SK-N-SH (cell line): ENCODE measurements at regions not wholly inside any gene's neighbourhood (a gene's known extent, or its start where the extent isn't known, plus 50 kb on each side); places are given as distances from the start of the nearest gene placed in this dataset.

Source experiments
- CTCF ChIA-PET: fragments of 300-600, 350-600 bp; formaldehyde crosslinking; extraction: SDS; loops from one replicate; lab custom pipeline; 2021; lab: Yijun Ruan, JAX
- POLR2A ChIA-PET: fragments of 350-600 bp; sonication (Branson Sonifier 250); formaldehyde crosslinking; extraction: SDS; loops from one replicate; lab custom pipeline; 2020; ENCODE audit warnings: antibody characterized with exemption, inconsistent platforms; lab: Yijun Ruan, JAX
- DNase-seq: peaks from one replicate; pipeline ENCODE4 v3.0.0; 2012
- H2AFZ ChIP-seq: fragments of 200-600 bp; sonication (generic); 2 replicates; pipeline ENCODE4 v1.8.1; 2016; ENCODE audit warnings: antibody characterized with exemption, mild to moderate bottlenecking, low read depth
- H3F3A ChIP-seq: fragments of 200-600 bp; sonication (generic); replicated peaks from 2 replicates; pipeline ENCODE3; 2016; ENCODE audit warnings: antibody characterized with exemption, mild to moderate bottlenecking; ENCODE audit not compliant: insufficient read depth
- H3K27ac ChIP-seq, 2 experiments: fragments of 200-500 bp in 1 of 2; fragments of 200-600 bp in 1 of 2; sonication (Bioruptor generic) in 1 of 2; sonication (generic), shearing (Covaris generic) in 1 of 2; 2 replicates each; pipeline versions ENCODE4 v1.5.1 to v1.6.1; 2014 to 2016; ENCODE audit warnings: low read depth in 2 of 2, inconsistent platforms in 1 of 2, low read length in 1 of 2, mild to moderate bottlenecking in 1 of 2, mixed read lengths in 1 of 2
- H3K27me3 ChIP-seq: fragments of 200-600 bp; sonication (generic), shearing (Covaris generic); 2 replicates; pipeline ENCODE4 v1.6.1; 2016; ENCODE audit warnings: mixed run types; ENCODE audit not compliant: insufficient read depth
- H3K36me3 ChIP-seq, 2 experiments: fragments of 200-500 bp in 1 of 2; fragments of 200-600 bp in 1 of 2; sonication (Bioruptor generic) in 1 of 2; sonication (generic) in 1 of 2; replicated peaks in 1 of 2; 2 replicates each; pipeline versions ENCODE3 to v1.5.1; 2014 to 2016; ENCODE audit warnings: low read length in 1 of 2, mild to moderate bottlenecking in 1 of 2; ENCODE audit not compliant: insufficient read depth in 2 of 2, control insufficient read depth in 1 of 2
- H3K4me1 ChIP-seq, 2 experiments: fragments of 200-500 bp in 1 of 2; fragments of 200-600 bp in 1 of 2; sonication (Bioruptor generic) in 1 of 2; sonication (generic), shearing (Covaris generic) in 1 of 2; 2 replicates each; pipeline versions ENCODE4 v1.5.1 to v1.6.1; 2014 to 2016; ENCODE audit warnings: low read depth in 1 of 2, low read length in 1 of 2, mixed run types in 1 of 2; ENCODE audit not compliant: insufficient read depth in 2 of 2, control insufficient read depth in 1 of 2
- H3K4me2 ChIP-seq: fragments of 200-600 bp; sonication (generic), shearing (Covaris generic); 2 replicates; pipeline ENCODE4 v1.6.1; 2017; ENCODE audit warnings: mixed run types
- H3K4me3 ChIP-seq, 2 experiments: fragments of 200-500 bp in 1 of 2; fragments of 200-600 bp in 1 of 2; sonication (Bioruptor generic) in 1 of 2; sonication (generic), shearing (Covaris generic) in 1 of 2; 2 replicates each; pipeline versions ENCODE4 v1.5.1 to v1.8.1; 2014 to 2016; ENCODE audit warnings: low read depth in 2 of 2, inconsistent platforms in 1 of 2, low read length in 1 of 2, mild to moderate bottlenecking in 1 of 2, mixed read lengths in 1 of 2, moderate library complexity in 1 of 2
- H3K79me2 ChIP-seq: fragments of 200-600 bp; sonication (generic); 2 replicates; pipeline ENCODE4 v1.8.1; 2017; ENCODE audit warnings: mild to moderate bottlenecking; ENCODE audit not compliant: insufficient read depth
- H3K9ac ChIP-seq: fragments of 200-600 bp; sonication (generic); 2 replicates; pipeline ENCODE4 v1.6.1; 2017; ENCODE audit warnings: mixed run types
- H3K9me2 ChIP-seq: fragments of 200-600 bp; sonication (generic); 2 replicates; pipeline ENCODE4 v1.6.1; 2017; ENCODE audit warnings: mixed run types
- H3K9me3 ChIP-seq: fragments of 200-600 bp; sonication (generic); 2 replicates; pipeline ENCODE4 v1.6.1; 2017; ENCODE audit warnings: mixed run types, mild to moderate bottlenecking, moderate library complexity
- H4K20me1 ChIP-seq: fragments of 200-600 bp; sonication (generic); 2 replicates; pipeline ENCODE4 v1.6.1; 2017; ENCODE audit warnings: mild to moderate bottlenecking, mixed run types; ENCODE audit not compliant: insufficient read depth
- ELF1 ChIP-seq: IDR thresholded peaks from 2 replicates; pipeline ENCODE4 v1.4.0; 2012
- EP300 ChIP-seq, 2 experiments: IDR thresholded peaks; 2 replicates each; pipeline versions ENCODE4 v1.4.0 to v1.6.1; 2012; ENCODE audit warnings: borderline replicate concordance in 1 of 2, low read depth in 1 of 2, low read length in 1 of 2
- EZH2phosphoT487 ChIP-seq: fragments of 200-600 bp; sonication (generic); IDR thresholded peaks from 2 replicates; pipeline ENCODE4 v1.6.1; 2017; ENCODE audit warnings: low read depth, mixed run types, mild to moderate bottlenecking, antibody characterized with exemption, moderate library complexity, borderline replicate concordance
- FOXM1 ChIP-seq: IDR thresholded peaks from 2 replicates; pipeline ENCODE4 v1.4.0; 2012; ENCODE audit warnings: low read depth, mild to moderate bottlenecking
- MEF2A ChIP-seq: IDR thresholded peaks from 2 replicates; pipeline ENCODE4 v1.4.0; 2012; ENCODE audit warnings: low read depth, borderline replicate concordance
- MXI1 ChIP-seq: IDR thresholded peaks from 2 replicates; pipeline ENCODE4 v1.6.1; 2012; ENCODE audit warnings: mild to moderate bottlenecking, low read depth, low read length, improper control_type of control experiment
- NRF1 ChIP-seq: IDR thresholded peaks from 2 replicates; pipeline ENCODE4 v1.6.1; 2012; ENCODE audit warnings: low read depth, mild to moderate bottlenecking, low read length
- POLR2AphosphoS5 ChIP-seq: IDR thresholded peaks from 2 replicates; pipeline ENCODE4 v1.6.1; 2012; ENCODE audit warnings: low read depth, low read length
- RAD21 ChIP-seq: IDR thresholded peaks from 2 replicates; pipeline ENCODE4 v1.6.1; 2012; ENCODE audit warnings: mild to moderate bottlenecking, low read length
- RCOR1 ChIP-seq: fragments of 150-350 bp; IDR thresholded peaks from 2 replicates; pipeline ENCODE4 v1.6.1; 2017; ENCODE audit warnings: antibody characterized with exemption, low read length
- RFX5 ChIP-seq: IDR thresholded peaks from 2 replicates; pipeline ENCODE4 v1.6.1; 2012; ENCODE audit warnings: mild to moderate bottlenecking, improper control_type of control experiment, low read length
- RXRA ChIP-seq: IDR thresholded peaks from 2 replicates; pipeline ENCODE4 v1.4.0; 2012; ENCODE audit warnings: low read depth, mild to moderate bottlenecking, borderline replicate concordance
- SMC3 ChIP-seq: IDR thresholded peaks from 2 replicates; pipeline ENCODE4 v1.6.1; 2012; ENCODE audit warnings: low read depth, low read length, improper control_type of control experiment
- TAF1 ChIP-seq: IDR thresholded peaks from 2 replicates; pipeline ENCODE4 v1.6.1; 2012; ENCODE audit warnings: low read depth, mild to moderate bottlenecking, low read length, moderate library complexity, borderline replicate concordance
- TCF12 ChIP-seq: IDR thresholded peaks from 2 replicates; pipeline ENCODE4 v1.4.0; 2012
- YY1 ChIP-seq: IDR thresholded peaks from 2 replicates; pipeline ENCODE4 v1.4.0; 2012; ENCODE audit warnings: low read depth, mild to moderate bottlenecking
- WGBS: methylation state at CpG from one replicate; pipeline ENCODE4 v1.1.6; 2017; ENCODE audit warnings: low lambda C conversion rate; 5-methylcytosine and 5-hydroxymethylcytosine counted together
- TF ChIP-seq, protein P1 (sequence below): IDR thresholded peaks from 2 replicates; pipeline ENCODE4 v1.4.0; 2012; ENCODE audit warnings: low read depth, borderline replicate concordance
- TF ChIP-seq, protein P2 (sequence below): IDR thresholded peaks from 2 replicates; pipeline ENCODE4; 2012
- TF ChIP-seq, protein P3 (sequence below): fragments of 150-350 bp; IDR thresholded peaks from 2 replicates; pipeline ENCODE4 v1.6.1; 2016; ENCODE audit warnings: mild to moderate bottlenecking, low read depth, low read length
- TF ChIP-seq, protein P4 (sequence below): IDR thresholded peaks from 2 replicates; pipeline ENCODE4 v1.4.0; 2012; ENCODE audit warnings: low read depth
- TF ChIP-seq, protein P5 (sequence below): fragments of 200-600 bp; sonication (generic); IDR thresholded peaks from 2 replicates; pipeline ENCODE4 v1.6.1; 2017; ENCODE audit warnings: antibody characterized with exemption, mild to moderate bottlenecking, moderate library complexity

DNA sequence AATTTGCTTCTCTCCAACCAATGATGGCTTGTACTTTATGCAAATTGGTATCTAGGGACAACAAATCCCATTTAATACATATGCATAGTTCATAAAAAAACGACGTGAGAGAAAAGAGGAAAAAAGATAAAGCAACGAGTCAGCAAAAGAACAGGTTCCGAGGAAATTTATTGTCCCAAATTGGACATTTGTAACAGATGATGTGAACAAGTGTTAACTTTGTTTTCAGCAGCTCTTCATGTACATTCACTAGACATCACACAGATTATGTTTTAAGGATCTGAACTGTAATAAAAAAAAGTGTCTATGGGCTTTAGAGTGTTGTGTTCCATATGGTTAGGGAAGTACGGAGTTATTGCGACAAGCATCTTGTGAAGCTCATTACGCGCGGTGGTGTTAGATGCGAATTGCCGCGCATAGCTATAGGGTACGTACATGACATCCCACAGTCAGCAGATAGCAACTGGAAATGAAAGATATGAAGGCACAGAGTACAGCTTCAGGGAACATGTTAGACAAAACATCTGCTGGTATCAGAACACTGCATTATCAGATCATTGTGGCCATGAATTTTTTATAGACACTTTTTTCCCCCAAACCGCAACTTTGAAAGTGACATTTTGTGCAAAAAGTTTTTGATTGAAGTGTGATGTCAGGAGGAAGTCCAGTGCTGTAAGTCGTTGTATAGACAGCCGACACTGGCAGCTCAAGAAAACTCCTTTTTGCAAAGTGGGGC is 1073.1 kb upstream of the FANCL start:
- DNase-seq, result no peak
- CTCF ChIA-PET, result no interaction called here
- H3K9me2 ChIP-seq, result no peaks in the 10 kb centered on the region
- no peaks in the 10 kb centered on the region for H3F3A ChIP-seq
- no peaks in the 10 kb centered on the region for H3K79me2 ChIP-seq
- POLR2A ChIA-PET, result no interaction called here
- no peak overlapping the region for H2AFZ ChIP-seq
- no peak overlapping the region for H3K27ac ChIP-seq
- no peak overlapping the region for H3K9ac ChIP-seq
- no peak overlapping the region for H3K4me2 ChIP-seq
- no peaks in the 10 kb centered on the region for H4K20me1 ChIP-seq
- H3K4me3 ChIP-seq, result no peak overlapping the region
- no peaks in the 10 kb centered on the region for H3K36me3 ChIP-seq
- H3K27me3 ChIP-seq, result no peaks in the 10 kb centered on the region
- no peaks in the 10 kb centered on the region for H3K9me3 ChIP-seq
- 66% methylated on average over 16 of the region's 16 CpGs for WGBS
- no peak for TF ChIP-seq TAF1
- TF ChIP-seq, protein P1, sequence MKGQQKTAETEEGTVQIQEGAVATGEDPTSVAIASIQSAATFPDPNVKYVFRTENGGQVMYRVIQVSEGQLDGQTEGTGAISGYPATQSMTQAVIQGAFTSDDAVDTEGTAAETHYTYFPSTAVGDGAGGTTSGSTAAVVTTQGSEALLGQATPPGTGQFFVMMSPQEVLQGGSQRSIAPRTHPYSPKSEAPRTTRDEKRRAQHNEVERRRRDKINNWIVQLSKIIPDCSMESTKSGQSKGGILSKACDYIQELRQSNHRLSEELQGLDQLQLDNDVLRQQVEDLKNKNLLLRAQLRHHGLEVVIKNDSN, result no peak
- TF ChIP-seq YY1, result no peak
- TF ChIP-seq FOXM1, result no peak
- no peaks in the 10 kb centered on the region for H3K4me1 ChIP-seq

DNA sequence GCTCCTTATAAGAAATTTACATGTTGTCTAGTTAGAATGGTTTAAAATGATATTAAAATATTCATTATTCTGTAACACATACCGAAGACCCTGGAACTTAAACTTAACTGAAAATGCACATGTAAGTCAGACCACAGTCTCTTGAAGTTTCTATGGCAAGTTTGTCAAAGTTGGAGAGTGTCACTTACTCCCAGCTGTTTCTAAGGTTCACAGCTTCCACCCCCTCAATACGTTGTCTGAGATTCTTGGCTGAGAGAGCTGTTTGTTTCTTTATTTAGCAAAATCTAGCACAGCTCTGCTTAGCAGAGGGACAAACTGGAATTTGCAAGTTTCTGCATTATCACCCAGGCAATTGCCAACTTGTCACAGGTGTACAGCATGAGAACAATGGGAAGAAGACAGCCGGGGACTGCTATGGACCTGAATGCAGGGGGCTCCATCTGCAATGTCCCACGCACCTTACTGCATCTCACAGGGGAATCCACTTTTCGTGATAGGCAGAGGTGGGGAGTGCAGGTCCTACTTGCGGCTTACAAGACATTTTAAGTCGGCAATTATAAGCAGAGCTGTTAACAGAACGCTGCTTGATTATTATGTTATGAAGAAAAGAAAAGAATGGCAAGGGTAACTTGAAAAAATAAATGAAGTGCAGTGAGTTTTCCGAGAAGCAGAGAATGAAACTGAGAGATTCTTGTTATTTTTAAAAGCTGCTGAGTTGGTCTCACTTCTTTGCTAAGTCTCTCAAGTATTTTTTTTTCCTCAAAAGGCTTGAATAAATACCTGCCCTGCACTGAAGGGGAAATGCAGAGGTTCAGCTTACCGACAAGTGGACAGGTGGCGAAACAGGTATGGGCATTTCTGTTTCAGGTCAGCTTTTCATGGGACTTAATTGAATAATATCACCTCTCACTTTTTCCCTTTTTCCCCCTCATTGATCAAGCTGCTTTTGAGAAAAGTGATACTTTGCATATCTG is 1072.1 kb upstream of the FANCL start:
- Histone ChIP-seq H3K9ac (no peak overlapping the region), H3K36me3 (no peaks in the 10 kb centered on the region), H4K20me1 (no peaks in the 10 kb centered on the region), H3K9me2 (no peaks in the 10 kb centered on the region), H3K79me2 (no peaks in the 10 kb centered on the region), H3K9me3 (no peaks in the 10 kb centered on the region), H3K27me3 (no peaks in the 10 kb centered on the region), H3K27ac (no peak overlapping the region), H3K4me3 (no peak overlapping the region), H3K4me1 (no peaks in the 10 kb centered on the region), H2AFZ (no peak overlapping the region), H3K4me2 (no peak overlapping the region), H3F3A (no peaks in the 10 kb centered on the region)
- CTCF ChIA-PET, result no interaction called here
- WGBS, result 40% methylated on average over 11 of the region's 11 CpGs
- DNase-seq, result no peak
- POLR2A ChIA-PET, result no interaction called here
- TF ChIP-seq, protein P2, sequence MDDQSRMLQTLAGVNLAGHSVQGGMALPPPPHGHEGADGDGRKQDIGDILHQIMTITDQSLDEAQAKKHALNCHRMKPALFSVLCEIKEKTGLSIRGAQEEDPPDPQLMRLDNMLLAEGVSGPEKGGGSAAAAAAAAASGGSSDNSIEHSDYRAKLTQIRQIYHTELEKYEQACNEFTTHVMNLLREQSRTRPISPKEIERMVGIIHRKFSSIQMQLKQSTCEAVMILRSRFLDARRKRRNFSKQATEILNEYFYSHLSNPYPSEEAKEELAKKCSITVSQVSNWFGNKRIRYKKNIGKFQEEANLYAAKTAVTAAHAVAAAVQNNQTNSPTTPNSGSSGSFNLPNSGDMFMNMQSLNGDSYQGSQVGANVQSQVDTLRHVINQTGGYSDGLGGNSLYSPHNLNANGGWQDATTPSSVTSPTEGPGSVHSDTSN, result no peak
- TF ChIP-seq NRF1, result no peak
- TF ChIP-seq SMC3, result no peak
- TF ChIP-seq ELF1, result no peak
- TF ChIP-seq, protein P3, sequence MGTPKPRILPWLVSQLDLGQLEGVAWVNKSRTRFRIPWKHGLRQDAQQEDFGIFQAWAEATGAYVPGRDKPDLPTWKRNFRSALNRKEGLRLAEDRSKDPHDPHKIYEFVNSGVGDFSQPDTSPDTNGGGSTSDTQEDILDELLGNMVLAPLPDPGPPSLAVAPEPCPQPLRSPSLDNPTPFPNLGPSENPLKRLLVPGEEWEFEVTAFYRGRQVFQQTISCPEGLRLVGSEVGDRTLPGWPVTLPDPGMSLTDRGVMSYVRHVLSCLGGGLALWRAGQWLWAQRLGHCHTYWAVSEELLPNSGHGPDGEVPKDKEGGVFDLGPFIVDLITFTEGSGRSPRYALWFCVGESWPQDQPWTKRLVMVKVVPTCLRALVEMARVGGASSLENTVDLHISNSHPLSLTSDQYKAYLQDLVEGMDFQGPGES, result no peak
- no peak for TF ChIP-seq TCF12
- TF ChIP-seq MEF2A, result no peak
- no peak for TF ChIP-seq RAD21
- TF ChIP-seq MXI1, result no peak
- TF ChIP-seq RFX5, result no peak
- no peak for TF ChIP-seq TAF1
- TF ChIP-seq POLR2AphosphoS5, result no peak
- TF ChIP-seq EP300 (IDR thresholded peaks at IDR 0.05; ENCODE audit: borderline replicate concordance in 1 of 2, low read depth in 1 of 2, low read length in 1 of 2), result no peak
- no peak for TF ChIP-seq RCOR1
- no peak for TF ChIP-seq EZH2phosphoT487
- TF ChIP-seq, protein P4, sequence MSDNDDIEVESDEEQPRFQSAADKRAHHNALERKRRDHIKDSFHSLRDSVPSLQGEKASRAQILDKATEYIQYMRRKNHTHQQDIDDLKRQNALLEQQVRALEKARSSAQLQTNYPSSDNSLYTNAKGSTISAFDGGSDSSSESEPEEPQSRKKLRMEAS, result no peak
- no peak for TF ChIP-seq RXRA
- TF ChIP-seq, protein P5, sequence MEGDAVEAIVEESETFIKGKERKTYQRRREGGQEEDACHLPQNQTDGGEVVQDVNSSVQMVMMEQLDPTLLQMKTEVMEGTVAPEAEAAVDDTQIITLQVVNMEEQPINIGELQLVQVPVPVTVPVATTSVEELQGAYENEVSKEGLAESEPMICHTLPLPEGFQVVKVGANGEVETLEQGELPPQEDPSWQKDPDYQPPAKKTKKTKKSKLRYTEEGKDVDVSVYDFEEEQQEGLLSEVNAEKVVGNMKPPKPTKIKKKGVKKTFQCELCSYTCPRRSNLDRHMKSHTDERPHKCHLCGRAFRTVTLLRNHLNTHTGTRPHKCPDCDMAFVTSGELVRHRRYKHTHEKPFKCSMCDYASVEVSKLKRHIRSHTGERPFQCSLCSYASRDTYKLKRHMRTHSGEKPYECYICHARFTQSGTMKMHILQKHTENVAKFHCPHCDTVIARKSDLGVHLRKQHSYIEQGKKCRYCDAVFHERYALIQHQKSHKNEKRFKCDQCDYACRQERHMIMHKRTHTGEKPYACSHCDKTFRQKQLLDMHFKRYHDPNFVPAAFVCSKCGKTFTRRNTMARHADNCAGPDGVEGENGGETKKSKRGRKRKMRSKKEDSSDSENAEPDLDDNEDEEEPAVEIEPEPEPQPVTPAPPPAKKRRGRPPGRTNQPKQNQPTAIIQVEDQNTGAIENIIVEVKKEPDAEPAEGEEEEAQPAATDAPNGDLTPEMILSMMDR, result no peak
